ENCODE measurements at regions not wholly inside any gene's neighbourhood (a gene's known extent, or its start where the extent isn't known, plus 50 kb on each side); places are given as distances from the start of the nearest gene placed in this dataset.

GRCh38 chr17:53668854-53669253 is 153.9 kb upstream of the KIF2B start:
- TF ChIP-seq CTCF (IDR thresholded peaks at IDR 0.05) (no peak), POLR2A (IDR thresholded peaks at IDR 0.05) (no peak)
